CD4-positive, alpha-beta T cell treated with Interleukin-4 for 1 hour (primary cell): ENCODE measurements at regions not wholly inside any gene's neighbourhood (a gene's known extent, or its start where the extent isn't known, plus 50 kb on each side); places are given as distances from the start of the nearest gene placed in this dataset.
"Not testable (repeated sequence)": the region's sequence is repeated elsewhere in the genome, so short reads cannot be mapped to it uniquely, and the experiment has no call there.

Source experiments
- DNase-seq, 2 donors: peaks; one replicate each; pipeline ENCODE4 v3.0.0-alpha.2; 2020 to 2022

GRCh38 chr20:22691369-22692118 is 107.2 kb upstream of the FOXA2 start:
- DNase-seq: peak; percentile 31 to 57

GRCh38 chr20:22692119-22692475 is 107.7 kb upstream of the FOXA2 start:
- no peak for DNase-seq

GRCh38 chr20:22692620-22693019 is 108.2 kb upstream of the FOXA2 start:
- not testable (repeated sequence) for DNase-seq

GRCh38 chr20:22696759-22697158 is 112.4 kb upstream of the FOXA2 start:
- DNase-seq: no peak

- DNase-seq: no peak
These were observed 114.0 kb upstream of the FOXA2 start for GRCh38 chr20:22698259-22698842.

GRCh38 chr20:22699396-22699795 is 115.0 kb upstream of the FOXA2 start:
- DNase-seq: no peak

GRCh38 chr20:22700367-22700766 is 116.0 kb upstream of the FOXA2 start:
- no peak for DNase-seq

- no peak for DNase-seq
These were observed 117.4 kb upstream of the FOXA2 start for GRCh38 chr20:22701679-22702308.

- DNase-seq: no peak
These were observed 119.5 kb upstream of the FOXA2 start for GRCh38 chr20:22703843-22704242.

GRCh38 chr20:22711971-22712755 is 127.8 kb upstream of the FOXA2 start:
- DNase-seq: no peak

GRCh38 chr20:22716821-22717351 is 132.5 kb upstream of the FOXA2 start:
- no peak for DNase-seq

GRCh38 chr20:22717466-22717865 is 133.1 kb upstream of the FOXA2 start:
- no peak for DNase-seq

GRCh38 chr20:22719167-22719591 is 134.8 kb upstream of the FOXA2 start:
- DNase-seq: no peak

- DNase-seq: no peak
These were observed 135.8 kb upstream of the FOXA2 start for GRCh38 chr20:22720206-22720605.

GRCh38 chr20:22722811-22723210 is 138.4 kb upstream of the FOXA2 start:
- DNase-seq: no peak

- no peak for DNase-seq
These were observed 139.3 kb upstream of the FOXA2 start for GRCh38 chr20:22723659-22724058.

- DNase-seq: no peak
These were observed 143.9 kb upstream of the FOXA2 start for GRCh38 chr20:22728146-22728745.

- no peak for DNase-seq
These were observed 144.8 kb upstream of the FOXA2 start for GRCh38 chr20:22729180-22729579.

GRCh38 chr20:22729616-22730236 is 145.4 kb upstream of the FOXA2 start:
- no peak for DNase-seq

- no peak for DNase-seq
These were observed 148.4 kb upstream of the FOXA2 start for GRCh38 chr20:22732751-22733150.

GRCh38 chr20:22734946-22735647 is 150.7 kb upstream of the FOXA2 start:
- DNase-seq: not testable (repeated sequence)

GRCh38 chr20:22740829-22741228 is 156.5 kb upstream of the FOXA2 start:
- DNase-seq: no peak
